H1 (cell line): ENCODE measurements at regions not wholly inside any gene's neighbourhood (a gene's known extent, or its start where the extent isn't known, plus 50 kb on each side); places are given as distances from the start of the nearest gene placed in this dataset.

ENCODE experiments used
- CTCF ChIA-PET: fragments of 300-600 bp; sonication (Branson Sonifier 250); formaldehyde crosslinking; loops from one replicate; lab custom pipeline; 2021; ENCODE audit not compliant: partially characterized antibody; lab: Charles Lee
- POLR2A ChIA-PET: fragments of 300-600 bp; sonication (Branson Sonifier 250); formaldehyde crosslinking; loops from one replicate; lab custom pipeline; 2021; ENCODE audit warnings: inconsistent platforms; ENCODE audit not compliant: partially characterized antibody; lab: Charles Lee
- DNase-seq, 2 experiments: peaks; one replicate each; pipeline versions ENCODE4 v3.0.0 to v3.0.0-alpha.2; 2010 to 2022; ENCODE audit warnings: low spot score in 2 of 2, low read depth in 1 of 2, mixed read lengths in 1 of 2
- FAIRE-seq: peaks from 2 replicates; lab custom pipeline; 2011; peaks lifted over from hg19 to GRCh38; lab: Jason Lieb, UNC
- H2AFZ ChIP-seq: 2 replicates; pipeline ENCODE4 v1.8.1; 2012; ENCODE audit warnings: low read length, inconsistent platforms
- H2AK5ac ChIP-seq: 2 replicates; pipeline ENCODE4 v1.6.1; 2013; ENCODE audit warnings: low read depth, low read length
- H2BK120ac ChIP-seq: replicated peaks from 2 replicates; pipeline ENCODE3; 2013; ENCODE audit warnings: low read depth, low read length, inconsistent platforms
- H2BK12ac ChIP-seq: 2 replicates; pipeline ENCODE4 v1.6.1; 2013; ENCODE audit warnings: low read depth, low read length
- H2BK15ac ChIP-seq: 2 replicates; pipeline ENCODE4 v1.6.1; 2013; ENCODE audit warnings: low read length
- H2BK20ac ChIP-seq: 2 replicates; pipeline ENCODE4 v1.6.1; 2013; ENCODE audit warnings: low read length
- H2BK5ac ChIP-seq: 2 replicates; pipeline ENCODE4 v1.6.1; 2013; ENCODE audit warnings: low read depth, low read length
- H3K14ac ChIP-seq: 2 replicates; pipeline ENCODE4 v1.6.1; 2013; ENCODE audit warnings: inconsistent platforms; ENCODE audit not compliant: insufficient read length
- H3K18ac ChIP-seq: 2 replicates; pipeline ENCODE4 v1.6.1; 2013; ENCODE audit warnings: low read length; ENCODE audit errors: extremely low read depth
- H3K23ac ChIP-seq: 2 replicates; pipeline ENCODE4 v1.6.1; 2013; ENCODE audit warnings: inconsistent platforms; ENCODE audit not compliant: insufficient read length
- H3K23me2 ChIP-seq: 2 replicates; pipeline ENCODE4 v1.6.1; 2013; ENCODE audit warnings: low read depth, low read length
- H3K27ac ChIP-seq: 2 replicates; pipeline ENCODE4 v1.6.1; 2011; ENCODE audit warnings: low read depth, low read length, inconsistent platforms
- H3K27me3 ChIP-seq, 4 experiments: replicated peaks in 1 of 4; 1 replicate in 1 of 4; 2 replicates in 3 of 4; pipeline versions ENCODE4 v1.6.1 to v1.8.1; 2011 to 2013; ENCODE audit warnings: low read length in 3 of 4, mild to moderate bottlenecking in 3 of 4, inconsistent platforms in 2 of 4, mixed read lengths in 2 of 4, moderate library complexity in 1 of 4; ENCODE audit not compliant: control insufficient read depth in 3 of 4, insufficient read depth in 3 of 4; ENCODE audit errors: extremely low read depth in 1 of 4
- H3K36me3 ChIP-seq, 4 experiments: 2 replicates each; pipeline versions ENCODE4 v1.6.1 to v1.8.1; 2011 to 2013; ENCODE audit warnings: mild to moderate bottlenecking in 4 of 4, low read length in 3 of 4, moderate library complexity in 2 of 4, control low read depth in 1 of 4, inconsistent platforms in 1 of 4; ENCODE audit not compliant: insufficient read depth in 4 of 4, control insufficient read depth in 2 of 4
- H3K4ac ChIP-seq: replicated peaks from 2 replicates; pipeline ENCODE3; 2013; ENCODE audit warnings: low read length, low read depth, mixed read lengths, inconsistent platforms; ENCODE audit not compliant: insufficient read length
- H3K4me1 ChIP-seq, 4 experiments: replicated peaks in 1 of 4; 1 replicate in 1 of 4; 2 replicates in 3 of 4; pipeline versions ENCODE4 v1.6.1 to v1.8.1; 2011 to 2013; ENCODE audit warnings: low read length in 3 of 4, inconsistent platforms in 2 of 4, mixed read lengths in 1 of 4; ENCODE audit not compliant: insufficient read depth in 4 of 4, control insufficient read depth in 3 of 4
- H3K4me2 ChIP-seq, 2 experiments: 2 replicates each; pipeline versions ENCODE4 v1.6.1 to v1.8.1; 2011 to 2013; ENCODE audit warnings: low read depth in 2 of 2, low read length in 2 of 2, control low read depth in 1 of 2, inconsistent platforms in 1 of 2, mild to moderate bottlenecking in 1 of 2; ENCODE audit not compliant: insufficient read depth in 1 of 2
- H3K4me3 ChIP-seq, 4 experiments: fragments of 200-600, 300-600 bp in 1 of 4; sonication (generic), shearing (Covaris generic), sonication (Bioruptor Twin) in 1 of 4; 2 replicates each; pipeline versions ENCODE4 v1.5.1 to v1.8.1; 2011 to 2016; ENCODE audit warnings: low read length in 4 of 4, low read depth in 3 of 4, control low read depth in 2 of 4, inconsistent platforms in 2 of 4, mild to moderate bottlenecking in 2 of 4, mixed read lengths in 1 of 4, moderate library complexity in 1 of 4; ENCODE audit not compliant: insufficient read depth in 2 of 4; ENCODE audit errors: extremely low read depth in 1 of 4
- H3K56ac ChIP-seq: replicated peaks from 2 replicates; pipeline ENCODE3; 2013; ENCODE audit warnings: low read depth, mild to moderate bottlenecking, mixed read lengths, low read length, inconsistent platforms; ENCODE audit not compliant: insufficient read length
- H3K79me1 ChIP-seq: 2 replicates; pipeline ENCODE4 v1.6.1; 2013; ENCODE audit warnings: low read depth, low read length, control low read depth
- H3K79me2 ChIP-seq, 2 experiments: 2 replicates each; pipeline versions ENCODE4 v1.6.1 to v1.8.1; 2012 to 2013; ENCODE audit warnings: low read length in 2 of 2, mild to moderate bottlenecking in 2 of 2, inconsistent platforms in 1 of 2; ENCODE audit not compliant: insufficient read depth in 2 of 2, control insufficient read depth in 1 of 2
- H3K9ac ChIP-seq, 4 experiments: replicated peaks in 1 of 4; 1 replicate in 1 of 4; 2 replicates in 3 of 4; pipeline versions ENCODE4 v1.6.1 to v1.8.1; 2011 to 2013; ENCODE audit warnings: low read depth in 3 of 4, low read length in 3 of 4, control low read depth in 2 of 4, mild to moderate bottlenecking in 2 of 4, moderate library complexity in 2 of 4, inconsistent platforms in 1 of 4; ENCODE audit errors: extremely low read depth in 1 of 4
- H3K9me3 ChIP-seq, 2 experiments: 2 replicates each; pipeline versions ENCODE4 v1.6.1 to v1.8.1; 2012 to 2013; ENCODE audit warnings: mild to moderate bottlenecking in 2 of 2, moderate library complexity in 2 of 2, control low read depth in 1 of 2, inconsistent platforms in 1 of 2, low read depth in 1 of 2, low read length in 1 of 2, mixed read lengths in 1 of 2; ENCODE audit not compliant: insufficient read depth in 2 of 2
- H4K20me1 ChIP-seq, 2 experiments: replicated peaks in 1 of 2; 2 replicates each; pipeline versions ENCODE3 to v1.8.1; 2011 to 2013; ENCODE audit warnings: inconsistent platforms in 2 of 2, low read length in 2 of 2, mild to moderate bottlenecking in 1 of 2; ENCODE audit not compliant: insufficient read depth in 2 of 2, control insufficient read depth in 1 of 2
- H4K5ac ChIP-seq: 2 replicates; pipeline ENCODE4 v1.6.1; 2013; ENCODE audit warnings: low read length, low read depth, mixed read lengths, inconsistent platforms; ENCODE audit not compliant: insufficient read length
- H4K8ac ChIP-seq: 2 replicates; pipeline ENCODE4 v1.8.0; 2013; ENCODE audit warnings: mild to moderate bottlenecking, moderate library complexity, low read length, inconsistent platforms; ENCODE audit not compliant: insufficient read depth; ENCODE audit errors: extremely low read depth
- H4K91ac ChIP-seq: replicated peaks from 2 replicates; pipeline ENCODE3; 2013; ENCODE audit warnings: low read length, mixed read lengths, inconsistent platforms; ENCODE audit not compliant: insufficient read length
- KDM5A ChIP-seq: fragments of 200-600 bp; IDR thresholded peaks from 2 replicates; pipeline ENCODE4 v1.7.1; 2012; ENCODE audit warnings: mild to moderate bottlenecking, low read length, inconsistent platforms, mixed read lengths
- WGBS, 2 experiments: shearing (Covaris generic) in 1 of 2; methylation state at CpG; one replicate each; pipeline versions ENCODE4 v1.1.6 to v1.1.7; 2013 to 2015; ENCODE audit warnings: low lambda C conversion rate in 2 of 2, mixed read lengths in 2 of 2, inconsistent platforms in 1 of 2, low coverage in 1 of 2, missing lambda C conversion rate in 1 of 2; ENCODE audit not compliant: insufficient replicate concordance in 2 of 2, insufficient coverage in 1 of 2, insufficient read length in 1 of 2; ENCODE audit errors: extremely low coverage in 1 of 2, missing lambda C conversion rate in 1 of 2; 5-methylcytosine and 5-hydroxymethylcytosine counted together

DNA sequence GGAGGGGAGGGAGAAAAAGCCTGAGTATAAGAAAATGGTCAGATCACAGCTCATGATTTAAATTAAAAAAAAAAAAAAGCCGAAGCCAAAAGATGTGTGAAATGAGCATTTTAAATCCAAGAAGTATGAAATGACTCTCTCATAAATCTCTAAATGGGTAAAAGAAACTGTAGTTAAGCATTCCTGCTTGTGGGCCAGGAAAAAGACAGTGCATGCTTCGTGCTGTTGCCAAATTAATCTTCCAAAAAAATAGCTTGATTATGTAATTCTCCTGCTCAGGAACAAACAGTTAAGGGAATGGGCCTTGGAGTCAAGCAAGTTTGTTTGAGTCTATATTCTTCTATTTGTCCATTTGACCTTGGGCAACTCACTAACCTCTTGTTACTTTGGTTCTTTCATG lies 325.4 kb upstream of the SEL1L start:
- FAIRE-seq = no peak

More for the DNA sequence above, 325.4 kb upstream of the SEL1L start:
- H3K4me1 ChIP-seq = no peaks in the 10 kb centered on the region
- TF ChIP-seq KDM5A = no peak
- DNase-seq = no peak
- no peak overlapping the region for H2BK20ac ChIP-seq
- H2BK15ac ChIP-seq = no peak overlapping the region
- no peak overlapping the region for H2AFZ ChIP-seq
- no peak overlapping the region for H2BK12ac ChIP-seq
- H4K8ac ChIP-seq = no peak overlapping the region
- no peak overlapping the region for H3K56ac ChIP-seq
- H4K5ac ChIP-seq = no peak overlapping the region
- no peaks in the 10 kb centered on the region for H4K20me1 ChIP-seq
- ChIA-PET CTCF (interaction anchor here (1.0 kb wide), 2 partner anchors 121 to 233 kb away, joined by 3 read pairs; no protein-coding TSS in a partner anchor), POLR2A (no interaction called here)
- no peak overlapping the region for H3K18ac ChIP-seq
- H3K14ac ChIP-seq = no peak overlapping the region
- no peak overlapping the region for H2AK5ac ChIP-seq
- H3K27me3 ChIP-seq = no peaks in the 10 kb centered on the region
- H4K91ac ChIP-seq = no peak overlapping the region
- peaks cover 2 to 3% of the 10 kb centered on the region in 2 experiments; a peak in 2 of 4 replicates for H3K9me3 ChIP-seq
- no peaks in the 10 kb centered on the region for H3K23me2 ChIP-seq
- no peak overlapping the region for H3K4ac ChIP-seq
- H2BK120ac ChIP-seq = no peak overlapping the region
- H3K27ac ChIP-seq = no peak overlapping the region
- no peaks in the 10 kb centered on the region for H3K79me2 ChIP-seq
- WGBS, 2 experiments = 87% methylated on average over 2 of the region's 2 CpGs; no CpG with 5 or more reads in 1 of the 2 experiments
- no peaks in the 10 kb centered on the region for H3K79me1 ChIP-seq
- H3K23ac ChIP-seq = no peak overlapping the region
- H3K36me3 ChIP-seq = no peaks in the 10 kb centered on the region
- no peak overlapping the region for H3K4me2 ChIP-seq
- H2BK5ac ChIP-seq = no peak overlapping the region
- H3K4me3 ChIP-seq = no peak overlapping the region
- no peak overlapping the region for H3K9ac ChIP-seq
